H1 (cell line): ENCODE measurements at regions not wholly inside any gene's neighbourhood (a gene's known extent, or its start where the extent isn't known, plus 50 kb on each side); places are given as distances from the start of the nearest gene placed in this dataset.

ENCODE experiments used
- EGR1 ChIP-seq: IDR thresholded peaks from 2 replicates; pipeline ENCODE4 v1.6.1; 2011; ENCODE audit warnings: low read depth, low read length, borderline replicate concordance
- KDM4A ChIP-seq: IDR thresholded peaks from one replicate; pipeline ENCODE4 v1.7.1; 2012; ENCODE audit warnings: low read depth, mild to moderate bottlenecking, moderate library complexity, low read length, inconsistent platforms; ENCODE audit not compliant: severe bottlenecking
- PHF8 ChIP-seq: fragments of 200-600 bp; sonication (generic); conservative IDR thresholded peaks from 2 replicates; pipeline ENCODE4 v1.7.1; 2012; ENCODE audit warnings: low read depth, mild to moderate bottlenecking, inconsistent platforms, low read length, moderate library complexity
- TF ChIP-seq, protein P1 (sequence below): IDR thresholded peaks from 2 replicates; pipeline ENCODE4 v1.6.1; 2011; ENCODE audit warnings: low read depth, mild to moderate bottlenecking, low read length; ENCODE audit not compliant: insufficient read depth

DNA sequence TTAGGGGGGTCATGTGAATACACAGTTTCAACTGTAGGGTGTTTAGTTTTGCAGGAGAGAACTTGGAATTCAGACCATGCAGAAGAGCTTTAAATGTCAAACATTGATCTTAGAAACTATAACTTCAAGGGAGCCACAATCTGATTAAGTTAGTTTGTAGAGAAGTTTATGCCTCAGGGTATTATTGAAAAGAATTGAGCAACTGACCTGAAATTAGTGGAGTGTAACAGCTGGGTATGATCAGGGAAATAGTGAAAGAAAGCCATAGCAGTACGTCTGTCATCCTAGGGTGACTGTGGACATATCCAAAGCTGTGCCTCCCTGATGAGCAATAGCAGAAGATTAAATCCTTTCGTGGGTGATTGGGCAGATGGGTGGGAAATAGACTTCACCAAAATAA lies 63.8 kb downstream of the FAM47B start (continued):
- no peak for TF ChIP-seq EGR1
- TF ChIP-seq PHF8: no peak
- TF ChIP-seq, protein P1, sequence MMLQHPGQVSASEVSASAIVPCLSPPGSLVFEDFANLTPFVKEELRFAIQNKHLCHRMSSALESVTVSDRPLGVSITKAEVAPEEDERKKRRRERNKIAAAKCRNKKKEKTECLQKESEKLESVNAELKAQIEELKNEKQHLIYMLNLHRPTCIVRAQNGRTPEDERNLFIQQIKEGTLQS: no peak
- TF ChIP-seq KDM4A: no peak
